ENCODE measurements at regions not wholly inside any gene's neighbourhood (a gene's known extent, or its start where the extent isn't known, plus 50 kb on each side); places are given as distances from the start of the nearest gene placed in this dataset.

DNA sequence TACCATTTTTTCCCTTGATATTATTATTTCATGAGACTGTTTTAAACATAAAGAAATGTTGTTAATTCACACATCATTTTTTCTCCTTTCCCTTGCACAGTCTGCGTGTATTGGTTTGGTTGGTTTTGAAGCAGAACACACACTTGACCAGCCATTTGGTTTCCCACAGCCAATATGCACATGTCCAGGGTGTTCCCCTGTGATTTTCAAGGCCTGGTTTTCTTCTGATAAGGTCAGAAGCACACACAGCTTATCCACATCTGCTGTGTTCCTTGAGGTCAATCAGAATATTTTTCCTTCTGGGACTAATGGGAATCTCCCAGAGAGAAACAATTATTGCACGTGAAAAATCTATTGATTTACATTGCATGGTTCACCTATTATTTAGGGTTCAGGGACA is 103.2 kb upstream of the EFEMP1 start:
- TF ChIP-seq, protein P1, sequence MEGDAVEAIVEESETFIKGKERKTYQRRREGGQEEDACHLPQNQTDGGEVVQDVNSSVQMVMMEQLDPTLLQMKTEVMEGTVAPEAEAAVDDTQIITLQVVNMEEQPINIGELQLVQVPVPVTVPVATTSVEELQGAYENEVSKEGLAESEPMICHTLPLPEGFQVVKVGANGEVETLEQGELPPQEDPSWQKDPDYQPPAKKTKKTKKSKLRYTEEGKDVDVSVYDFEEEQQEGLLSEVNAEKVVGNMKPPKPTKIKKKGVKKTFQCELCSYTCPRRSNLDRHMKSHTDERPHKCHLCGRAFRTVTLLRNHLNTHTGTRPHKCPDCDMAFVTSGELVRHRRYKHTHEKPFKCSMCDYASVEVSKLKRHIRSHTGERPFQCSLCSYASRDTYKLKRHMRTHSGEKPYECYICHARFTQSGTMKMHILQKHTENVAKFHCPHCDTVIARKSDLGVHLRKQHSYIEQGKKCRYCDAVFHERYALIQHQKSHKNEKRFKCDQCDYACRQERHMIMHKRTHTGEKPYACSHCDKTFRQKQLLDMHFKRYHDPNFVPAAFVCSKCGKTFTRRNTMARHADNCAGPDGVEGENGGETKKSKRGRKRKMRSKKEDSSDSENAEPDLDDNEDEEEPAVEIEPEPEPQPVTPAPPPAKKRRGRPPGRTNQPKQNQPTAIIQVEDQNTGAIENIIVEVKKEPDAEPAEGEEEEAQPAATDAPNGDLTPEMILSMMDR (IDR thresholded peaks at IDR 0.05; ENCODE audit: control insufficient read depth, insufficient read depth, low read depth, low read length, missing control alignments): no peak
- no peak overlapping the region for H3K4me3 ChIP-seq (ENCODE audit: control insufficient read depth, low read depth, low read length)
- no peak for DNase-seq (ENCODE audit: low read depth)

DNA sequence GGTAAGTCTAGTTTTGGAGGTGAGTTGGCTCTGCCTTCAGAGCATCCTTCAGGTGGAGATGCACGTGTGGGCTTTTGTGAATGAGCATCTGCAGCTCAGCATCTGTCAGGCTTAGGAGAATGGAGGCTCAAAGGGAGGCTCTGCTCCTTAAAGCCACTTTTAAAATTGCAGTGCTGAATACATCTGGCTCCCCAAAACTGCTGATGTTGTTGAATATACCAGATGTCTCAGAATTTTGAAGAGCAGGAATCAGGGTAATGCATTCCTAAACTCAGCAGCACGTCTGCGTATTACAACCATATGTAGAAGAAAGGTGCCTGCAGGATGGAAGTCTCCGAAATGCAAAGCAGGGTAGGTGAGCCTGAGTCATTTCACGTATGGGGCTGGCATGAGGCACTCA is 106.5 kb upstream of the EFEMP1 start:
- H3K4me3 ChIP-seq (ENCODE audit: control insufficient read depth, low read depth, low read length): no peak overlapping the region
- DNase-seq (ENCODE audit: low read depth): no peak
- TF ChIP-seq, protein P1 (IDR thresholded peaks at IDR 0.05; ENCODE audit: control insufficient read depth, insufficient read depth, low read depth, low read length, missing control alignments): no peak

DNA sequence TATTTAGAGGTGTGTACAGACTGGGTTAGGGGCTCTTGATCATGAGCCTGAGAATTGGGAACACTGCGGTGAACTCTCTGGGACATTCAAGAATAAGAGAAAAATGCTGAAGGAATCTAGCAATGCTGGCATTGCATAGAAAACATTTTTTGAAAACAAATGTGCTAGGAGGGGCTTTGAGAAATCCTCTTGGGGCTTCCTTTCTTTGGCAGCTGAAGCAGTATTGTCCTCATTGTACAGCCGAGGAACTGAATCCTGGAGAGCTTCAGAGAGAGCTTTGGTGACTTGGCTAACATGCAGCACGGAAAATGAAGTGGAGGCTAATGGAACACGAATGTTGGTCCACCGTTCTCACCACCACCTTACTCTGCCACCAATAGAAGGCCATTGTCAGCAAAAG is 107.3 kb upstream of the EFEMP1 start:
- DNase-seq (ENCODE audit: low read depth): no peak
- no peak overlapping the region for H3K4me3 ChIP-seq (ENCODE audit: control insufficient read depth, low read depth, low read length)
- TF ChIP-seq, protein P1 (IDR thresholded peaks at IDR 0.05; ENCODE audit: control insufficient read depth, insufficient read depth, low read depth, low read length, missing control alignments): no peak

DNA sequence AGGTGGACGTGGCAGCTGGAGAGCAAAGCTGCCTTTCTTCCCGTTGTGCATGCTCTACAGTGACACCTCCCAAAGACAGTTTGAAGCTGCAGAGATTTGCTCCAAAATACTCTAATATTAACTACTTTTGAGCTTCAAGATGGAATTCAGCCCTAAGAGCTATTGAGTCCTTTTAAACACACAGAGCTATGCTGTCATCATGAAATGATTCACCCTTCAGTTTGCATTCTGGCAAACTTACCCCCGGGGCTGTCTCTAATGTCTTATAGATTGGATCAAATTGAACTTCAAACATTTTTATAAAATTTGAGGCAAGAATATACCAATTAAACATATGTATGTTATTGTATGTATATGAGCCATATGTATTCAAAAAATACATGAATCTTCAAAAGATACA is 110.7 kb upstream of the EFEMP1 start:
- no peak for DNase-seq (ENCODE audit: low read depth)
- no peak overlapping the region for H3K4me3 ChIP-seq (ENCODE audit: control insufficient read depth, low read depth, low read length)
- TF ChIP-seq, protein P1 (IDR thresholded peaks at IDR 0.05; ENCODE audit: control insufficient read depth, insufficient read depth, low read depth, low read length, missing control alignments): no peak

DNA sequence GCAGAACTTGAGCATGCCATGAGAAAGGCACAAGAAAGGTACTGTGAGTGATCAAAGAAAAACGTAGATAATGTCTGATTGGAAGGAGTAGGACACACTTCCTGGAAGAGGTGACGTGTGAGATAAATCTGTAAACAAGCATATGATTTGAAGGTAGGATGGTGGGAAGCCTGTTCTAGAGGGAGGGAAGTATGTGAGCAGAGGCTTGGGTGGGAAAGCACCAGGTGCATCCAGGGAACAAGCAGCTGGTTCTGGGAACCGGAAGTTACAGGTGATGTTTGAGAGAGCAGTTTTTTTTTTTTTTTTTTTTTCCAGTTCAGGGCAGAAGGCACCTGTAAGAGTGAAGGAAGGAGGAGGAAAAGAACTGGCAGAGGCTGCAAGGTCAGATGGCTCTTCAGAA is 116.6 kb upstream of the EFEMP1 start:
- TF ChIP-seq, protein P1 (IDR thresholded peaks at IDR 0.05; ENCODE audit: control insufficient read depth, insufficient read depth, low read depth, low read length, missing control alignments): no peak
- DNase-seq (ENCODE audit: low read depth): no peak

DNA sequence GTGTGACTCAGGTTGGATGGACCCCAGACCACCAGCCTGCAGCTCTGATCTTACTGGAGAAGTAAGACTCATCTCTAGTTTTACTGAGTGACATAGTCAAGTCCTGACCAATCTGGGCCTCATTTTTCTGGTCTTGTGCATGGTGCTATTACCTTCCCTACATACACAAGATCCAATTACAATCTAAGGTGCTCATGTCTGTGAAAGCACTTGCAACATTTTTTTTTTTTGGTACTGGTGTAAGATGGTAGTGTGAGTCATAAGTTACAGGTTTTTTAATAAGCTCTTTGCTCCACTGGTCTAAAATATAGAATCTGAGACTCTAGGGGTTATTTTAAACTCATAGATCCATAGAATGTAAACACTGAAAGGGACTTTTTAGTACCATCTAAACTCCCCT is 117.3 kb upstream of the EFEMP1 start:
- TF ChIP-seq, protein P1 (IDR thresholded peaks at IDR 0.05; ENCODE audit: control insufficient read depth, insufficient read depth, low read depth, low read length, missing control alignments): no peak
- DNase-seq (ENCODE audit: low read depth): no peak
- H3K4me3 ChIP-seq (ENCODE audit: control insufficient read depth, low read depth, low read length): no peak overlapping the region

More for the DNA sequence above, 116.6 kb upstream of the EFEMP1 start:
- H3K4me3 ChIP-seq (ENCODE audit: control insufficient read depth, low read depth, low read length): no peak overlapping the region

DNA sequence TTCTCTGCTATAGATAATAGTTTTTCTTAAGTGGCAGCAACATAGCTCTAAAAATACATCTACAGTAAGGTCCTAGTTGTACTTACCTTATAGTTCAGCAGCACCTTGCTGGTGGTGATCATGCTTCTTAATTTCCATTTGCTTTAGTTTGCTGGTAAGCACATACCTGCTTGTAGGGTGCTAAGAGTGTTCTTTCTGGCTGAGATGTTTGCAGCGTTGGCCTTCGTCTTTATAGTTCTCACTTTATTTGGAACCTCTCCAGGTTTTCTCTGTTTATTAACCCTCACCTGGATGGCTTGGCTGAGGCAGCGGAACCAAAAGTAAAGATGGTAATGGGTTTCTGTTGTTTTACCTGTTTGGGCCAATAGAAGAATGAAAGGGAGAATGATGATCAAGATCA is 123.6 kb upstream of the EFEMP1 start:
- TF ChIP-seq, protein P1 (IDR thresholded peaks at IDR 0.05; ENCODE audit: control insufficient read depth, insufficient read depth, low read depth, low read length, missing control alignments): no peak

More for the DNA sequence above, 123.6 kb upstream of the EFEMP1 start:
- H3K4me3 ChIP-seq (ENCODE audit: control insufficient read depth, low read depth, low read length): no peak overlapping the region
- DNase-seq (ENCODE audit: low read depth): no peak

Measured in AG09309 (cell line).